ENCODE measurements at regions not wholly inside any gene's neighbourhood (a gene's known extent, or its start where the extent isn't known, plus 50 kb on each side); places are given as distances from the start of the nearest gene placed in this dataset.

DNA sequence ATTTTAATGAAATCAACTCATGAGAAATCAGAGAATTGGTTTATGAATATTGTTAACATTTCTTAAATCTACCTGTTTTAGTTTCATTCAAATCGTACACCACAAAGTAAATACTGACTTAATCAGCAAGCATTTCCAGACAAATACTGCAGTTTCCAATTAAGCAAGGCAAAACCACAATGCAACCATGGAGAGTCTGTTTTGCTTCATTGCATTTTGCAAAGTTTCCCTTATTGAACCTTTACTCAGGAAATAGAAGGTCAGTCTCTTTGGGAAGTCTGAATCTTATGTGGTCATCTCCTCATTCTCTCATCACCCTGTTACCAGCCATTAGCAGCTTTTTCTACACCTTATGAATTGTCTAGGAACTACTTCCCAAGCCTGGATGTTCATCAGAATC lies 400.5 kb downstream of the IPMK start:
- H3K27ac ChIP-seq (ENCODE audit: low read length): no peak overlapping the region
- H3K4me2 ChIP-seq (ENCODE audit: low read length): no peak overlapping the region
- H3K36me3 ChIP-seq (replicated peaks; ENCODE audit: low read depth, low read length): no peaks in the 10 kb centered on the region
- TF ChIP-seq, protein P1, sequence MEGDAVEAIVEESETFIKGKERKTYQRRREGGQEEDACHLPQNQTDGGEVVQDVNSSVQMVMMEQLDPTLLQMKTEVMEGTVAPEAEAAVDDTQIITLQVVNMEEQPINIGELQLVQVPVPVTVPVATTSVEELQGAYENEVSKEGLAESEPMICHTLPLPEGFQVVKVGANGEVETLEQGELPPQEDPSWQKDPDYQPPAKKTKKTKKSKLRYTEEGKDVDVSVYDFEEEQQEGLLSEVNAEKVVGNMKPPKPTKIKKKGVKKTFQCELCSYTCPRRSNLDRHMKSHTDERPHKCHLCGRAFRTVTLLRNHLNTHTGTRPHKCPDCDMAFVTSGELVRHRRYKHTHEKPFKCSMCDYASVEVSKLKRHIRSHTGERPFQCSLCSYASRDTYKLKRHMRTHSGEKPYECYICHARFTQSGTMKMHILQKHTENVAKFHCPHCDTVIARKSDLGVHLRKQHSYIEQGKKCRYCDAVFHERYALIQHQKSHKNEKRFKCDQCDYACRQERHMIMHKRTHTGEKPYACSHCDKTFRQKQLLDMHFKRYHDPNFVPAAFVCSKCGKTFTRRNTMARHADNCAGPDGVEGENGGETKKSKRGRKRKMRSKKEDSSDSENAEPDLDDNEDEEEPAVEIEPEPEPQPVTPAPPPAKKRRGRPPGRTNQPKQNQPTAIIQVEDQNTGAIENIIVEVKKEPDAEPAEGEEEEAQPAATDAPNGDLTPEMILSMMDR (IDR thresholded peaks at IDR 0.05; ENCODE audit: low read depth, low read length): no peak
- TF ChIP-seq EZH2phosphoT487 (IDR thresholded peaks at IDR 0.05; ENCODE audit: low read depth): no peak
- no peaks in the 10 kb centered on the region for H3K9me3 ChIP-seq (ENCODE audit: insufficient read depth, low read length)
- no peak overlapping the region for H2AFZ ChIP-seq (ENCODE audit: low read depth, low read length)
- H3K79me2 ChIP-seq (ENCODE audit: low read length): no peaks in the 10 kb centered on the region
- H3K9ac ChIP-seq (ENCODE audit: low read length): no peak overlapping the region
- no peaks in the 10 kb centered on the region for H3K27me3 ChIP-seq (ENCODE audit: low read depth, low read length)
- H4K20me1 ChIP-seq (ENCODE audit: insufficient read depth, low read length): no peaks in the 10 kb centered on the region
- no peaks in the 10 kb centered on the region for H3K4me1 ChIP-seq (ENCODE audit: low read length)
- no peak overlapping the region for H3K4me3 ChIP-seq (ENCODE audit: low read length)

DNA sequence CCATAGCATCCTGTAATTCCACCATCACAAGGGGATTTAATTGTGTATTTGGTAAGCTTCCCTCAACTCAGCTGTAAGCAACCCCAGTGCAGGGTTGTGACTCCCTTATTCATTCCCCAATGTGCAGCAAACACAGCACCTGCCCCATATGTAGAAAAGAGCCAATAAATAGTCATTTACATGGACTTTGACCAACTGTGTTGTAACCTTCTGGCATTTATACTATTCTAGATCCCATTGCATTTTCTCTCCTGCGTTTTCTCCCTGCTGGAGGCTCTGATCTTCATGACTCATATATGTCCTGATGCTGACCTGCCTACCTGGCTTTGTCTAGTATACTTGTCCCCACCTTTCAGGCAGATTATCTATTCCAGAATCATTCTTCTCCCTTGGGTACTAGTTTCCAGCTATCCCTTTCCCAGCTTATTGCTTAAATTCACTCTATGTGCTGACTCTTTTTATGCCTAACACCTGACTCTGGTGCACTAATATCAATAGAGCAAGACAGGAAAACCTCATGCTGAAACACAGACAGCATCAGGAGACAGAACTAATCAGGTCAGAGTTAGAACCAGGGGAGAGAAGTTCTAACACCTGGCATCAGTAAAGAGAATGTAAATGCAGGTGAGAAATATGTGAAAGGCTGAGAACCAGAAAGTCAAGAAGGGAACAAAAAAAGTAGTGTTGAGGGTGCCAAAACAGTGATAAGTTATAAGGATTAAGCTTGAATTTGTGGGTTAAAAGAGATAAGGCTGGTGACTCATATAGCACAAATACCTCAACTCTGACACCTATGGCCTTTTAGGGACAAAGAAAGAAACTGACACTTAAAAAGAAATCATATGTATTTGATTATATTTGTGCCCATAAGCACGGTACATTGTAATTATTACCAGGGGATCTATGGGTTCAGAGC lies 402.7 kb downstream of the IPMK start:
- Histone ChIP-seq H2AFZ (ENCODE audit: low read depth, low read length) (no peak overlapping the region), H3K4me2 (ENCODE audit: low read length) (no peak overlapping the region)

DNA sequence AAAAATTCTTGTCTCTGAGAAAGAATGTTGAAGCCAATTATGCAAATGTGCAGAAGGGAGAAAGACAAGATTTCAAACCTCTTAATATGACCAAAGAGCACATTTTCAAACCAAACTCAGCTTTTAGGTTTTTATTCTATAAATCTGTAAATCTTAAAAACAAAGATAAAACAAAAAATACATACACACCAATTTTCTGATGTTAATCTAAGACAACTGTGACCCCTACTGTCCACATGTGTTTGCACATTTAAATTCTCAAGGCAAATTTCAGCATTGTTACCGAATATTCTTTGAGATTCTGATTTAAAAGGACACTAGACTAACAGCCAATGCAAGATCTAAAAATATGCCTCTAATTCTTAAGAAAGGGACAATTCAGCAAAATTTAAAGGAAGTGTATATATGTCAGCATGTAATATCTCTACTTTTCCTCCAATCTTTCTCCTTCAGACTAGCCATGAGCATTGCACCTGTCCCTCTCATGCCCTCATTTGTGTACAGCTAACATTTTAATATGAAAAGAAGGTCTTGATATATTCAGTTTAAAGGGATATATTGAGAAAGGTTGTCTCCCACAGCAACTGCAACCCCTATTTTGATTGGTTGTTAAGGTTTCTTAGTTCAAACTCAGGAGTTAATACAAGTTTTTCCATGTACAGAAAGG lies 417.9 kb downstream of the IPMK start:
- H3K27me3 ChIP-seq (ENCODE audit: low read depth, low read length): no peaks in the 10 kb centered on the region
- no peaks in the 10 kb centered on the region for H3K79me2 ChIP-seq (ENCODE audit: low read length)
- H3K4me3 ChIP-seq (ENCODE audit: low read length): no peak overlapping the region
- no peaks in the 10 kb centered on the region for H3K4me1 ChIP-seq (ENCODE audit: low read length)
- H3K9me3 ChIP-seq (ENCODE audit: insufficient read depth, low read length): no peaks in the 10 kb centered on the region
- TF ChIP-seq, protein P1 (IDR thresholded peaks at IDR 0.05; ENCODE audit: low read depth, low read length): peak; percentile 34
- TF ChIP-seq EZH2phosphoT487 (IDR thresholded peaks at IDR 0.05; ENCODE audit: low read depth): no peak
- no peak overlapping the region for H2AFZ ChIP-seq (ENCODE audit: low read depth, low read length)
- no peak overlapping the region for H3K27ac ChIP-seq (ENCODE audit: low read length)
- no peak overlapping the region for H3K9ac ChIP-seq (ENCODE audit: low read length)
- no peaks in the 10 kb centered on the region for H3K36me3 ChIP-seq (replicated peaks; ENCODE audit: low read depth, low read length)
- H4K20me1 ChIP-seq (ENCODE audit: insufficient read depth, low read length): no peaks in the 10 kb centered on the region
- H3K4me2 ChIP-seq (ENCODE audit: low read length): no peak overlapping the region

More for the DNA sequence above, 402.7 kb downstream of the IPMK start:
- no peaks in the 10 kb centered on the region for H3K27me3 ChIP-seq (ENCODE audit: low read depth, low read length)
- no peak overlapping the region for H3K9ac ChIP-seq (ENCODE audit: low read length)
- H3K4me1 ChIP-seq (ENCODE audit: low read length): no peaks in the 10 kb centered on the region
- no peak overlapping the region for H3K27ac ChIP-seq (ENCODE audit: low read length)
- TF ChIP-seq EZH2phosphoT487 (IDR thresholded peaks at IDR 0.05; ENCODE audit: low read depth): no peak
- TF ChIP-seq, protein P1 (IDR thresholded peaks at IDR 0.05; ENCODE audit: low read depth, low read length): no peak
- no peaks in the 10 kb centered on the region for H3K79me2 ChIP-seq (ENCODE audit: low read length)
- H4K20me1 ChIP-seq (ENCODE audit: insufficient read depth, low read length): no peaks in the 10 kb centered on the region
- no peaks in the 10 kb centered on the region for H3K9me3 ChIP-seq (ENCODE audit: insufficient read depth, low read length)
- no peaks in the 10 kb centered on the region for H3K36me3 ChIP-seq (replicated peaks; ENCODE audit: low read depth, low read length)
- H3K4me3 ChIP-seq (ENCODE audit: low read length): no peak overlapping the region

Data from OCI-LY3 (cell line).